NCI-H2196 treated with DMSO at 0.1 percent for 48 hours (cell line): ENCODE measurements at regions not wholly inside any gene's neighbourhood (a gene's known extent, or its start where the extent isn't known, plus 50 kb on each side); places are given as distances from the start of the nearest gene placed in this dataset.
"Not testable (repeated sequence)": the region's sequence is repeated elsewhere in the genome, so short reads cannot be mapped to it uniquely, and the experiment has no call there.

ENCODE experiments used
- DNase-seq: peaks from one replicate; lab custom pipeline; 2025; ENCODE audit not compliant: unreplicated experiment; lab: John Stamatoyannopoulos, UW

DNA sequence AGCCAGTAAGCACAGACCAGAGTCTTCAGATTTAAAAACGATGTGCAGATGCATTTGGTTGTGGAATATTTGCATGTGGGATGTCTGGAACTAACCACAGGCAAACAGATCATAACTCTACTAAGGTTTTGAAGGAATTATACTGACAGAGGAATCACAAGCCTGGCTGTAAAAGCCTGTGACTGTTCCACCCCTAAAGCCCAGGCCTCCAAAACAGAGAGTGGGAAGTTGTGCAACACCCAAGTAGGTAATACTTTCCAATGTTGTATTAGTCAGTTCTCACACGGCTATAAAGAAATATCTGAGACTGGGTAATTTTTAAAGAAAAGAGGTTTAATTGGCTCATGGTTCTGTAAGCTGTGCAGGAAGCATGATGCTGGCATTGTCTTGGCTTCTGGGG lies 68.1 kb upstream of the DCD start:
- DNase-seq = no peak

DNA sequence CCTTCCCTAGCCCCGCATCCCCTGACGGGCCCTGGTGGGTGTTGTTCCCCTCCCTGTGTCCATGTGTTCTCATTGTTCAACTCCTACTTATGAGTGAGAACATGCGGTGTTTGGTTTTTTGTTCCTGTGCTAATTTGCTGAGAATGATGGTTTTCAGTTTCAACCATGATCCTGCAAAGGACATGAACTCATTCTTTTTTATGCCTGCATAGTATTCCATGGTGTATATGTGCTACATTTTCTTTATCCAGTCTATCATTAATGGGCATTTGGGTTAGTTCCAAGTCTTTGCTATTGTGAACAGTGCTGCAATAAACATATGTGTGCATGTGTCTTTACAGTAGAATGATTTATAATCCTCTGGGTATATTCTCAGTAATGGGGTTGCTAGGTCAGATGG lies 65.7 kb upstream of the DCD start:
- DNase-seq = not testable (repeated sequence)

GRCh38 chr12:54711669-54712068 lies 63.5 kb upstream of the DCD start:
- DNase-seq = no peak

DNA sequence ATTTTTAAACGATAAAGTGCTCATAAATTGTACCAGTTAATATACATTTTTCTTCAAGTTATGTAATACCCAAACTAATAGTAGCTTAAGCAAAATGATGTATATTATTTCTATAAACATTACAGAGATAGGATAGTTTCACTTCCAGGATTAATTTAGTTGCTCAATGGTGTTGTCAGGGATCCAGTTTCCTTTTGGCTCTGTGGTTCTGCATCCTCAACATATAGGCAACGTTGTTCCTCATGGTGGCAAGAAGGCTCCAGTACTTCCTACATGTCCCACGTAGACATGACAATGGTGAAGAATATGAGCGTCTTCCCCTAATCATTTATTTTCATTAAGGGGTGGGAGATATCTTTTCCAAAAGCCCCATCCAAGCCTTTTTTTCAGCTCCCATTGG lies 60.7 kb upstream of the DCD start:
- no peak for DNase-seq

GRCh38 chr12:54704202-54704601 lies 56.0 kb upstream of the DCD start:
- DNase-seq = no peak

GRCh38 chr12:54701940-54702592 lies 53.9 kb upstream of the DCD start:
- peak; percentile 25 for DNase-seq

DNA sequence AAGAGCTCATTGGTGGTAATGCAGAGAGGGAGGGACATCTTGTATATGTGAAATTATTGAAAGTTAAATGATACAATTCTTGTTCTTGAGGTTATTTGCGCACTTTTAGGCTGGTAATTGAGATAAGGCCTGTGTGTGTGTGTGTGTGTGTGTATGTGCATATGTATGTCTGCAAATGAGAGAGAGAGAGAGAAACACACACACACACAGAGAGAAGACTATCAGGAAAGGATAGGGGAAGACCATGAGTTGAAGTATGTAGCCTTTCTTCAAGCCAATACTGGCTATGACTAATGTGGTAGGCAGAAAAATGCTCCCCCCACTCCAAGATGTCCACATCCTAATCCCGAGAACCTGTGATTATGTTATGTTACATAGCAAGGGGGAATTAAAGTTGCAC lies 52.7 kb upstream of the DCD start:
- no peak for DNase-seq

GRCh38 chr12:54700301-54700700 lies 52.1 kb upstream of the DCD start:
- no peak for DNase-seq
